ENCODE measurements at regions not wholly inside any gene's neighbourhood (a gene's known extent, or its start where the extent isn't known, plus 50 kb on each side); places are given as distances from the start of the nearest gene placed in this dataset.

- DNase-seq, result no peak
Measured at GRCh38 chr6:138550346-138550767, 51.1 kb upstream of the NHSL1 start.

- DNase-seq, result no peak
Measured at GRCh38 chr6:138554146-138554545, 54.9 kb upstream of the NHSL1 start.

DNA sequence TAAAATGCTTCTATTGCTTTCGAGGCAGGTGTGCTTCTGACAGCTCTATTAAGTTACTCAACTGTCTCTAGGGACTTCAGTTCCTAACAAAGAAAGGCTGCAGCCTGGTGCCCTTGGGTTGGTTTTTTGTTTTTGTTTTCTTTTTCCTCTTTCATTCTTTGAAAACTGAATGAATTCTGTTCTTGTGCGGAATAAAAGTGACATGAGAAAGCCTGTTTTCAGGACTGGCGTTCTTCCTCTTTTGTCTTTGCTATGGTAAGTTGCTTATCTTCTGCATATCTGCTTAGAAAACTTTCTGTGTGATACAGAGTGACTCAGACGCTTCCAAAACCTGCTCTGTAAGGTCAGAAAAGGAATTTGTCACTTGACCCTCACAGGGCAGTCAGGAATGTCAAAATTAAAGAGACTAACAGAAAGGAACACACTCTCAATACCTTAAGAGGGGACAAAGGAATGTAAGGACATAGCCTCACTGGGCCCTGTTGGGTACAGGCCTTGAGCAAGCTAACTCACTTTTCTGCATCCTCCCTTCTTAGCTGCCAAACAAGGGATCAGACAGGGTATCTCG, 56.2 kb upstream of the NHSL1 start:
- DNase-seq, result no peak

DNA sequence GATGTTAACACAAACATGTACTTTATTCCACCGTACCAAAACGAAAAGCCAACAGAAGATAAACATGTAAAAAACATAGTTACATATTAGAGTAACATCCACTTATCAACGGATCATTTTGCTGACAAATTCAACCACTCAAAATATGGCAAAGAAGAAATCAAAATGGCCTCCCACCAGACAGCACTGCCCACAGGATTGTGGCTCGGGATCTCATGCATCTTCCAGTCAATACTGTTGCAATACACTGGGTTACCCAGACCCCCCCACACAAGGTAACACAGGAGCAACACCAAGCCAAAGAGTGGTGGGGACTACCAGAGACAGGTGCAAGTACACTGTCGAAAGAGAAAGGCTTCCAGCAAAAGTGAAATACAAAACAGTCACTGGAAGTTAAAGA, 57.9 kb upstream of the NHSL1 start:
- no peak for DNase-seq

DNA sequence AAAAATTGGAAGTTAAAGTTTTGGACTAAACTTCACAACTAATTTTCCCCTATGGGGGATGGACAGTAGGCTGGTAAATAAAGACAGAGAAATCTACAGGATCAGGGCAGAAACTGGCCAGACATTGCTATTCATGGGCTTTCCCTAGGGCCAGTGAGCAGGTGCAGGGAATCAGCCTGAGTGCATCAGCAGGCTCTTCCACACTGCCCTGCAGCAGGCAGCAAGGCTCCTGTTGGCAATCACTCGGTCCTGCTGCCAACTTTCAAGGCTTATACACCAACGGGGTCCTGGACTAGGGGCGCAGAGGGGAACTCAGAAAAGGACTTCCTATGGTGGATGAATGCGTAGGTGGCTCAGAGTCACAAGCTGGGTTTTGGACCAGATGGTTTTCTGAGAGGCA, 59.8 kb upstream of the NHSL1 start:
- DNase-seq, result no peak

GRCh38 chr6:138560130-138560860, 61.0 kb upstream of the NHSL1 start:
- no peak for DNase-seq

GRCh38 chr6:138562691-138563090, 63.4 kb upstream of the NHSL1 start:
- DNase-seq, result no peak

- DNase-seq, result no peak
Measured at GRCh38 chr6:138563231-138563630, 63.9 kb upstream of the NHSL1 start.

DNA sequence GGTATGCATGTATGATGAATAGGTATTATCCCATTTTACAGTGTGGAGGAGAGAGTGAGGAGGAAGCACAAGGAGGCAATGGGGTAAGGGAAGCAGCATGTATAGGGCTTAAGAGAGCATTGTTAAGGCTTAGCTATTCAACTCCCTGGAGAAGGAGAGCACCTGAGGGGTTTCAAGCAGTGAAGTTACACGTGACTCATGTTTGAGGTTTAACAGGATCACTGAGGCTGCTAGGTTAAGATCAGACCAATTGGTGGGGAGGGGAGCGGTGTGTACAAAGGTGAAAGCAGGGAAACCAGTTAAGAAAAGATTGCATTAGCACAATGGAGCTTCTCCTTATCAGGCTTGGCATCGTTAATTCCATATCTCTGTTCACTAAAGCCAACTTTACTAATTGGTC, 64.4 kb upstream of the NHSL1 start:
- DNase-seq, result no peak

DNA sequence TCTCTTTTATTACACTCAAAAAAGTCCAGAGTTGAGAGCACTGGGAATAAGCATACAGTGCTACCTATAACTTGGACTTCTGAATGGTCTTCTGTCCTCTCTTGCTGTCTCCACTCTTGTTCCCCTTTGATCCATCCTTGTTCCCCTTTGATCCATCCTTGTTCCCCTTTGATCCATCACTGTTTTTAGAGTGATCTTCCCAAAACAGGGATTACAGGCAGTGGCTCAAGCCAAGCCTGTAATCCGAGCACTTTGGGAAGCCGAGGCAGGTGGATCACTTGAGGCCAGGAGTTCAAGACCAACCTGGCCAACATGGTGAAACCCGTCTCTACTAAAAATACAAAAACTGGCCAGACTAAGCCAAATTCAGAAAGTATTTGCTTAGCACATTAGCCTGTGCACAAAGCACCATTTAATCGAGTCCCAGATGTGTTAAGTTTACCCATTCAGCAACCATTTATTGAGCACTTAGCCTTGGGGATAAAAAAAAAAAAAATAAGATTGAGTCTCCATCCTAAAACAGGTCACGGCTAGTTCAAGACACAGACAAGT, 65.0 kb upstream of the NHSL1 start:
- DNase-seq, result no peak

DNA sequence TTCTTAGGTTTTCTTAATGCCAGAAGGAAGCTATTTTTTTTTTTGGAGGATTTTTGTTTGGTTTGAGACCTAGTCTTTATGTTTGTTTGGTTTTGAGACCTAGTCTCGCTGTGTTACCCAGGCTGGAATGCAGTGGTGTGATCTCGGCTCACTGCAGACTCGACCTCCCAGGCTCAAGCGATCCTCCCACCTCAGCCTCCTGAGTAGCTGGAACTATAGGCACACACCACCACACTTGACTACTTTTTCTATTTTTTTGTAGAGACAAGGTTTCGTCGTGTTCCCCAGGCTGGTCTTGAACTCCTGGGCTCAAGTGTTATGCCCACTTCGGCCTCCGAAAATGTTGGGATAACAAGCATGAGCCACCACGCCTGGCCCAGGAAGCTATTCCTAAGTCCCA, 67.8 kb upstream of the NHSL1 start:
- no peak for DNase-seq

GRCh38 chr6:138568997-138569396, 69.7 kb upstream of the NHSL1 start:
- no peak for DNase-seq

DNA sequence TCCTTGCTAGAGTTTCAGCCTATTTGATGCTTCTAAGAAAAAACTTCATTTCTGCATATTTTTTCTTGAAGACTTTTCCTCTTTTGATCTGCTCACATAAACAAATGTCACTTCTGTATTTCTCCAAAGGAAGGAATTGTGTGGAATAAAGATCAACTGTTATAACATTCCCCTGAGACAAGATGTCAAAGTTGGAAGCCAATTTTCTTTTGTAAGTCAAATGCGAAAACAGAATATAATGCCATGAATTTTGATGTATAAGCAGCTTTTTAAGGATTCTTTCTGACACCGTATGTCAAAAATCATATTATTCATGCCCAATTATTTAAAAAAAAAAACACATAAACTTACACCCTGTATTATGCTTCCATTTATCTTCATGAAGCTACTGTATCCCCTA, 70.3 kb upstream of the NHSL1 start:
- DNase-seq, result no peak

DNA sequence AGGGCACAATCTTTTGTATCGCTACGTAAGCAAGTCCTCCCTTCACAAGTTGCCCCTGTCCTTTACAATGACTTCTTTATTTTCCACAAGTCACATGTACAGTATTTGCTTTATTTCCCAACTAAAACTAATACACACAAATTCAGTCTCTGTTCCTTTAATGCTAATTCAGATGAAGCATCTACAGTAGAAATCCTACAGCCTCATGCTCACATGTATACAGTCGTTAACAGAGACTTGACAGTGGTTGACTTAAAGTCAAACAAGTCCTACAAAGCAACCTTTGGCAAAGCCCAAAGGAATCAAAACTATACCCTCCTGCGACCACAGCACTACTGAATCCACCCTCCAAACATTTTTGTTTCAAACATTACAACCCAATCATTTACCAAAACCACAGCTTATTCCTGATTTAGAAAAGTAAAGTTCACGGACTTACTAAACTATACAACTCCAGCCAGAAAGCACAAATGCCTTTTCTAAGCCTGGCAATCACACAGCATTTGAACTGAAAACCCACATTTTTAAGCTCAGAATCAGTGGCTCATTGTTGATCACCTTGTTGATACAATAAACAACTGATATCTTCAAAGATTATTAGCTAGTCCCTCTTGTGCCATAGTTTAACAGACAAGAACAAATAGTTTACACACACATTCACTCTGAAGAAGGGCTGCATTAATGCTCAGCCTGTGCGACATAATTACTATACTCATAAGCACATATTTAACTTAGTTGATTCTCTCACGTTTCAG, 70.9 kb upstream of the NHSL1 start:
- no peak for DNase-seq

DNA sequence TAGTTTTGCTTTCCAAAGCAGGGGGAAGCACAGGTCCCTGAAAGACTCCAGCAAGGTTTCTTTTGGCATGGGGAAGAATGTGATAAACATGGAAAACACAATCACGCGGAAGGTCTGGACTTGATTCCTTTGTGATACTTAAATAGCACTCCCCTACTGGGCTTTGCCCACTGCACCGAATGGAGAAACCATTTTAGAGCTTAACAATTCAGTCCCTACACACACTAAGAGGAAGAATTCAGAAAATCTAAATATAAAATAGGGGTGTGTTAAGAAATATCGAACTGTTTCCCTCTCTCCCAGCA, 71.4 kb upstream of the NHSL1 start:
- DNase-seq, result no peak

- DNase-seq, result no peak
Measured at GRCh38 chr6:138571181-138571580, 71.9 kb upstream of the NHSL1 start.

- DNase-seq, result peak; percentile 52
Measured at GRCh38 chr6:138571585-138572166, 72.4 kb upstream of the NHSL1 start.

DNA sequence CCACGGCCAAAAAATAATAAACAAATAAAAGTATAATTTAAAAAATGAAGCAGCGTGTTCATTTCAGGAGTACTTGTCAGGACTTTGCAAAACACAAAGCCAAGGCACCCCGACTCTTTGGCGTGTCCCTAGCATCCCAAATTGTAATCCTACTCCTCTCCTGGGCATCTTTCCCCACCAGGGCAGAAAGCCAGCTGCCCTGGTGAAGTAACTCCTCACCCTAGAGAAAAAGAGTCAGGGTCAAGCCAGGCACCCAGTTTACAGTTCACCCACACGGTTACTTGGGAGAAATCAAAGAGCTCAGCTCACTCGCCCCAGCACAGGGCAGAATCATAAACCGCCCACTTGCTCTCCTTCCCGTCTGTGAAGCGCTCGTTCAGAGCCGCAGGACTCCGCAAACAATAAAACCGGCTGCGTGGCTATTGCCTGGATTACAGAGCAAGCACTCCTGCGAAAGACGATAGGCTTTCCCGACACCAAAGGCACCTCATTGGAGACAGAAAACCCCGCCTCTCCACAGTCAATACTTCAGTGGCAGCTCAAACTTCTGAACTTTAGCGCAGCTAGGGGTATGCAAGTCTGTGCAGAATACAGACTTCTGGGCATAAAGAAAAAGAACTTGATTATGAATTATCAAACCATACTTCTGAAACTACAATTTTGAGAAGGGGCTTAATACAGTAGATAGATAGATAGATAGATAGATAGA, 73.0 kb upstream of the NHSL1 start:
- DNase-seq, result peak; percentile 96

GRCh38 chr6:138572885-138573284, 73.6 kb upstream of the NHSL1 start:
- peak; percentile 13 for DNase-seq

DNA sequence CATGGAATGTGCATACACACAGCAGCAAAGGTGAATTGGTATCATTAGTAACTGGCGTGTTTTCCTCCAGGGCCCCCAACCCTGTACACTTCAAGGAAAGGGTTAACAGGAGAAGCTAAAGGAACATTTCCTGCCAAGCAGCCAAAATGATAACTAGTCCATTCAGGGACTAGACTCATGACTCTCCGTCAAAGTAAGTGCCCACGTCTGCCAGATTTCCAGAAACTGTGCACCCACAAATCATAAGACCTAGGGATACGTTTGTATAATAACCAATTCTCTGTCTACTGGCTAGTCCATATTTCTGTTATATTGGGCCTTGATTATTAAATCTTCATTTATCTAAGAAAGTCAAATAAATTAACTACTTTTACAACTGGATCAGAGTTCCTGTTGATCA, 76.0 kb upstream of the NHSL1 start:
- no peak for DNase-seq

- DNase-seq, result peak; percentile 32
Measured at GRCh38 chr6:138576313-138576712, 77.0 kb upstream of the NHSL1 start.

- peak; percentile 98 for DNase-seq
Measured at GRCh38 chr6:138577151-138577915, 78.0 kb upstream of the NHSL1 start.
